Astrocyte (in vitro differentiated cells and primary cell): ENCODE measurements at regions not wholly inside any gene's neighbourhood (a gene's known extent, or its start where the extent isn't known, plus 50 kb on each side); places are given as distances from the start of the nearest gene placed in this dataset.
A peak's percentile ranks its signal among the peaks of the same experiment; 100 is the strongest.

Experiments
- DNase-seq: peaks from one replicate; pipeline ENCODE4 v3.0.0-alpha.2; 2010; ENCODE audit warnings: low read depth
- FAIRE-seq: peaks from 2 replicates; lab custom pipeline; 2011; peaks lifted over from hg19 to GRCh38; lab: Jason Lieb, UNC
- H2AFZ ChIP-seq: 2 replicates; pipeline ENCODE4 v1.6.0; 2012; ENCODE audit warnings: low read depth, low read length, inconsistent platforms
- H3K27ac ChIP-seq: 2 replicates; pipeline ENCODE4 v1.5.1; 2011; ENCODE audit warnings: low read depth, low read length, inconsistent platforms
- H3K27me3 ChIP-seq: 2 replicates; pipeline ENCODE4 v1.6.0; 2011; ENCODE audit warnings: low read length, inconsistent platforms; ENCODE audit not compliant: insufficient read depth
- H3K36me3 ChIP-seq: 2 replicates; pipeline ENCODE4 v1.5.1; 2011; ENCODE audit warnings: low read length, inconsistent platforms; ENCODE audit not compliant: insufficient read depth
- H3K4me1 ChIP-seq: 2 replicates; pipeline ENCODE4 v1.5.1; 2011; ENCODE audit warnings: low read length, inconsistent platforms; ENCODE audit not compliant: insufficient read depth
- H3K4me2 ChIP-seq: 2 replicates; pipeline ENCODE4 v1.6.0; 2012; ENCODE audit warnings: low read length, inconsistent platforms
- H3K4me3 ChIP-seq: 2 replicates; pipeline ENCODE4 v1.5.1; 2011; ENCODE audit warnings: low read depth, mild to moderate bottlenecking, low read length, inconsistent platforms; ENCODE audit not compliant: insufficient read depth
- H3K79me2 ChIP-seq: 2 replicates; pipeline ENCODE4 v1.6.0; 2012; ENCODE audit warnings: mild to moderate bottlenecking, low read length, inconsistent platforms; ENCODE audit not compliant: insufficient read depth
- H3K9ac ChIP-seq: 2 replicates; pipeline ENCODE4 v1.6.0; 2012; ENCODE audit warnings: mild to moderate bottlenecking, low read length, inconsistent platforms
- H3K9me3 ChIP-seq: 2 replicates; pipeline ENCODE4 v1.5.1; 2012; ENCODE audit warnings: low read depth, mild to moderate bottlenecking, low read length, inconsistent platforms; ENCODE audit not compliant: insufficient read depth
- H4K20me1 ChIP-seq: 2 replicates; pipeline ENCODE4 v1.6.0; 2012; ENCODE audit warnings: low read length, inconsistent platforms; ENCODE audit not compliant: insufficient read depth
- H3K27ac Mint-ChIP-seq: one replicate; pipeline ENCODE4 v1.8.0; 2021; ENCODE audit warnings: mild to moderate bottlenecking, mixed read lengths; ENCODE audit not compliant: unreplicated experiment
- H3K27me3 Mint-ChIP-seq: one replicate; pipeline ENCODE4 v1.8.0; 2021; ENCODE audit warnings: low read depth, mixed read lengths; ENCODE audit not compliant: unreplicated experiment
- H3K36me3 Mint-ChIP-seq: one replicate; pipeline ENCODE4 v1.8.0; 2021; ENCODE audit warnings: low read depth, mixed read lengths; ENCODE audit not compliant: unreplicated experiment
- H3K4me1 Mint-ChIP-seq: one replicate; pipeline ENCODE4 v1.8.0; 2021; ENCODE audit warnings: low read depth, mixed read lengths; ENCODE audit not compliant: unreplicated experiment
- H3K4me3 Mint-ChIP-seq: one replicate; pipeline ENCODE4 v1.8.0; 2021; ENCODE audit warnings: mild to moderate bottlenecking, moderate library complexity, mixed read lengths; ENCODE audit not compliant: unreplicated experiment
- H3K9me3 Mint-ChIP-seq: one replicate; pipeline ENCODE4 v1.8.0; 2021; ENCODE audit warnings: mild to moderate bottlenecking, mixed read lengths; ENCODE audit not compliant: unreplicated experiment
- CTCF ChIP-seq: IDR thresholded peaks from 2 replicates; pipeline ENCODE4 v1.5.1; 2011; ENCODE audit warnings: low read depth, mild to moderate bottlenecking, inconsistent platforms, low read length, moderate library complexity; ENCODE audit not compliant: insufficient read depth
- EZH2 ChIP-seq: IDR thresholded peaks from 2 replicates; pipeline ENCODE4 v1.6.1; 2012; ENCODE audit warnings: mild to moderate bottlenecking, low read length, inconsistent platforms; ENCODE audit not compliant: insufficient read depth

- Histone ChIP-seq H3K36me3 (no peaks in the 10 kb centered on the region), H3K79me2 (no peaks in the 10 kb centered on the region), H3K9ac (no peak overlapping the region), H3K9me3 (no peaks in the 10 kb centered on the region), H3K4me1 (no peaks in the 10 kb centered on the region), H3K4me2 (no peak overlapping the region), H3K27me3 (no peaks in the 10 kb centered on the region), H3K4me3 (no peak overlapping the region), H4K20me1 (no peaks in the 10 kb centered on the region), H3K27ac (no peak overlapping the region), H2AFZ (no peak overlapping the region)
- Mint-ChIP-seq H3K27ac (no peak overlapping the region), H3K36me3 (no peaks in the 10 kb centered on the region), H3K4me3 (no peak overlapping the region), H3K4me1 (no peaks in the 10 kb centered on the region), H3K27me3 (no peaks in the 10 kb centered on the region), H3K9me3 (no peaks in the 10 kb centered on the region)
- FAIRE-seq (no peak), DNase-seq (no peak)
- TF ChIP-seq CTCF, result no peak
- TF ChIP-seq EZH2, result no peak
Observed at GRCh38 chrX:121356139-121356849, 308.9 kb downstream of the GLUD2 start.

GRCh38 chrX:121356850-121357171, 309.4 kb downstream of the GLUD2 start:
- no peak overlapping the region for H3K27ac Mint-ChIP-seq
- H3K27me3 Mint-ChIP-seq, result no peaks in the 10 kb centered on the region
- Histone ChIP-seq H2AFZ (no peak overlapping the region), H3K4me1 (no peaks in the 10 kb centered on the region), H3K36me3 (no peaks in the 10 kb centered on the region), H3K4me2 (no peak overlapping the region), H3K9me3 (no peaks in the 10 kb centered on the region), H3K27me3 (no peaks in the 10 kb centered on the region), H3K27ac (no peak overlapping the region), H3K79me2 (no peaks in the 10 kb centered on the region), H4K20me1 (no peaks in the 10 kb centered on the region), H3K9ac (no peak overlapping the region), H3K4me3 (no peak overlapping the region)
- no peaks in the 10 kb centered on the region for H3K36me3 Mint-ChIP-seq
- no peak for FAIRE-seq
- H3K9me3 Mint-ChIP-seq, result no peaks in the 10 kb centered on the region
- no peak for DNase-seq
- TF ChIP-seq CTCF, result no peak
- TF ChIP-seq EZH2, result no peak
- no peaks in the 10 kb centered on the region for H3K4me1 Mint-ChIP-seq
- no peak overlapping the region for H3K4me3 Mint-ChIP-seq

GRCh38 chrX:121360280-121360679, 312.9 kb downstream of the GLUD2 start:
- no peak overlapping the region for H2AFZ ChIP-seq
- no peak overlapping the region for H3K4me3 Mint-ChIP-seq

More at GRCh38 chrX:121360280-121360679, 312.9 kb downstream of the GLUD2 start:
- TF ChIP-seq EZH2 (no peak), CTCF (no peak)
- Histone ChIP-seq H3K27me3 (no peaks in the 10 kb centered on the region), H3K4me2 (no peak overlapping the region), H3K9ac (no peak overlapping the region), H3K4me1 (no peaks in the 10 kb centered on the region), H3K79me2 (no peaks in the 10 kb centered on the region), H3K4me3 (no peak overlapping the region), H3K9me3 (no peaks in the 10 kb centered on the region), H4K20me1 (no peaks in the 10 kb centered on the region), H3K36me3 (no peaks in the 10 kb centered on the region), H3K27ac (no peak overlapping the region)
- Mint-ChIP-seq H3K27ac (no peak overlapping the region), H3K36me3 (no peaks in the 10 kb centered on the region), H3K4me1 (no peaks in the 10 kb centered on the region), H3K9me3 (no peaks in the 10 kb centered on the region), H3K27me3 (no peaks in the 10 kb centered on the region)
- DNase-seq, result no peak
- peak; percentile 81 for FAIRE-seq
